Tibial nerve (tissue), 4 donors: ENCODE measurements at regions not wholly inside any gene's neighbourhood (a gene's known extent, or its start where the extent isn't known, plus 50 kb on each side); places are given as distances from the start of the nearest gene placed in this dataset.
"Not testable (repeated sequence)": the region's sequence is repeated elsewhere in the genome, so short reads cannot be mapped to it uniquely, and the experiment has no call there.

Experiments
- DNase-seq, 2 donors: peaks; one replicate each; pipeline ENCODE4 v3.0.0-alpha.2; 2019; ENCODE audit warnings: low spot score in 2 of 2
- H3K27ac ChIP-seq, 4 donors: fragments of 200-600 bp; sonication (generic) in 3 of 4; one replicate each; pipeline ENCODE4 v1.5.1; 2017 to 2019; ENCODE audit warnings: mild to moderate bottlenecking in 1 of 4
- H3K27me3 ChIP-seq, 2 donors: fragments of 200-600 bp; sonication (generic) in 1 of 2; one replicate each; pipeline versions ENCODE4 v1.5.1 to v1.6.0; 2017 to 2019
- H3K36me3 ChIP-seq, 3 donors: fragments of 200-600 bp; sonication (generic); one replicate each; pipeline ENCODE4 v1.5.1; 2018 to 2019
- H3K4me1 ChIP-seq, 4 donors: fragments of 200-600 bp; sonication (generic) in 3 of 4; one replicate each; pipeline ENCODE4 v1.5.1; 2017 to 2019
- H3K4me3 ChIP-seq, 4 donors: fragments of 200-600 bp; sonication (generic) in 3 of 4; one replicate each; pipeline ENCODE4 v1.5.1; 2017 to 2019; ENCODE audit warnings: mild to moderate bottlenecking in 1 of 4, moderate library complexity in 1 of 4
- H3K9me3 ChIP-seq, 4 donors: fragments of 200-600 bp; sonication (generic) in 3 of 4; one replicate each; pipeline ENCODE4 v1.5.1; 2017 to 2019
- CTCF ChIP-seq, 5 experiments: fragments of 200-600 bp in 3 of 5; fragments of 450-650 bp in 2 of 5; sonication (generic) in 3 of 5; IDR thresholded peaks; one replicate each; pipeline ENCODE4 v1.5.1; 2016 to 2019; ENCODE audit warnings: antibody characterized with exemption in 5 of 5, mild to moderate bottlenecking in 3 of 5, moderate library complexity in 2 of 5
- EP300 ChIP-seq, 2 donors: sonication (generic); formaldehyde crosslinking; IDR thresholded peaks; one replicate each; pipeline ENCODE4 v1.6.1; 2017; ENCODE audit warnings: antibody characterized with exemption in 2 of 2, mild to moderate bottlenecking in 1 of 2
- POLR2A ChIP-seq, 2 donors: fragments of 450-650 bp; IDR thresholded peaks; one replicate each; pipeline ENCODE4 v1.6.1; 2017; ENCODE audit warnings: antibody characterized with exemption in 2 of 2, mild to moderate bottlenecking in 2 of 2, moderate library complexity in 2 of 2
- WGBS, 2 donors: methylation state at CpG; one replicate each; pipeline ENCODE4 v1.1.5; 2018; 5-methylcytosine and 5-hydroxymethylcytosine counted together

- TF ChIP-seq EP300 (IDR thresholded peaks at IDR 0.05), result no peak
- no peak for TF ChIP-seq POLR2A (IDR thresholded peaks at IDR 0.05)
- TF ChIP-seq CTCF (IDR thresholded peaks at IDR 0.05), result no peak
- WGBS, 2 donors, result 58 to 60% methylated on average over 5 of the region's 5 CpGs
- peaks cover 0 to under 1% (median 0%) of the 10 kb centered on the region in 4 donors for H3K9me3 ChIP-seq
- H3K27ac ChIP-seq, result no peak overlapping the region
- H3K4me1 ChIP-seq, result peaks cover 0 to 6% (median 0%) of the 10 kb centered on the region in 4 donors
- no peak overlapping the region for H3K4me3 ChIP-seq
- DNase-seq, result no peak
- no peaks in the 10 kb centered on the region for H3K36me3 ChIP-seq
- no peaks in the 10 kb centered on the region for H3K27me3 ChIP-seq
Measured at GRCh38 chr1:221961532-221962292, 219.8 kb upstream of the DUSP10 start.

- not testable (repeated sequence) for H3K27ac ChIP-seq, DNase-seq, H3K27me3 ChIP-seq, H3K4me1 ChIP-seq, H3K9me3 ChIP-seq, H3K36me3 ChIP-seq, H3K4me3 ChIP-seq
- WGBS, 2 donors, result 56 to 58% methylated on average over 2 of the region's 2 CpGs
Measured at GRCh38 chr1:221958161-221958562, 216.3 kb upstream of the DUSP10 start.

GRCh38 chr1:221957350-221957749 lies 215.5 kb upstream of the DUSP10 start:
- not testable (repeated sequence) for H3K4me3 ChIP-seq
- 94 to 96% methylated on average over 3 of the region's 3 CpGs for WGBS, 2 donors

GRCh38 chr1:221949996-221950395 lies 208.1 kb upstream of the DUSP10 start:
- TF ChIP-seq EP300 (IDR thresholded peaks at IDR 0.05) (no peak), POLR2A (IDR thresholded peaks at IDR 0.05) (no peak), CTCF (IDR thresholded peaks at IDR 0.05) (no peak)
- WGBS, 2 donors, result 59 to 87% methylated on average over 3 of the region's 3 CpGs
- Histone ChIP-seq H3K9me3 (peaks cover 0 to 8% (median 0%) of the 10 kb centered on the region in 4 donors), H3K27ac (no peak overlapping the region), H3K36me3 (no peaks in the 10 kb centered on the region), H3K4me1 (no peaks in the 10 kb centered on the region), H3K4me3 (no peak overlapping the region), H3K27me3 (no peaks in the 10 kb centered on the region)
- no peak for DNase-seq

More at GRCh38 chr1:221957350-221957749, 215.5 kb upstream of the DUSP10 start:
- H3K27ac ChIP-seq, H3K4me1 ChIP-seq, DNase-seq, H3K36me3 ChIP-seq, H3K27me3 ChIP-seq, H3K9me3 ChIP-seq: not testable (repeated sequence)

- WGBS, 2 donors, result 84 to 87% methylated on average over 5 of the region's 5 CpGs
- no peak for TF ChIP-seq POLR2A (IDR thresholded peaks at IDR 0.05)
- no peak for TF ChIP-seq EP300 (IDR thresholded peaks at IDR 0.05)
- no peak for TF ChIP-seq CTCF (IDR thresholded peaks at IDR 0.05)
- Histone ChIP-seq H3K27me3 (no peaks in the 10 kb centered on the region), H3K4me3 (no peak overlapping the region), H3K9me3 (peaks cover 0 to 18% (median 0%) of the 10 kb centered on the region in 4 donors), H3K27ac (no peak overlapping the region), H3K36me3 (no peaks in the 10 kb centered on the region), H3K4me1 (no peaks in the 10 kb centered on the region)
- DNase-seq, result no peak
Measured at GRCh38 chr1:221948459-221948858, 206.6 kb upstream of the DUSP10 start.

- Histone ChIP-seq H3K4me3 (no peak overlapping the region), H3K9me3 (peaks cover 0 to 18% (median 0%) of the 10 kb centered on the region in 4 donors), H3K4me1 (no peaks in the 10 kb centered on the region), H3K36me3 (no peaks in the 10 kb centered on the region), H3K27me3 (no peaks in the 10 kb centered on the region), H3K27ac (no peak overlapping the region)
- WGBS, 2 donors, result 68 to 78% methylated on average over 4 of the region's 4 CpGs
- no peak for DNase-seq
- no peak for TF ChIP-seq EP300 (IDR thresholded peaks at IDR 0.05)
- TF ChIP-seq POLR2A (IDR thresholded peaks at IDR 0.05), result no peak
- TF ChIP-seq CTCF (IDR thresholded peaks at IDR 0.05), result no peak
Measured at GRCh38 chr1:221947731-221948130, 205.8 kb upstream of the DUSP10 start.
